ENCODE measurements at regions not wholly inside any gene's neighbourhood (a gene's known extent, or its start where the extent isn't known, plus 50 kb on each side); places are given as distances from the start of the nearest gene placed in this dataset.
"Not testable (repeated sequence)": the region's sequence is repeated elsewhere in the genome, so short reads cannot be mapped to it uniquely, and the experiment has no call there.

DNA sequence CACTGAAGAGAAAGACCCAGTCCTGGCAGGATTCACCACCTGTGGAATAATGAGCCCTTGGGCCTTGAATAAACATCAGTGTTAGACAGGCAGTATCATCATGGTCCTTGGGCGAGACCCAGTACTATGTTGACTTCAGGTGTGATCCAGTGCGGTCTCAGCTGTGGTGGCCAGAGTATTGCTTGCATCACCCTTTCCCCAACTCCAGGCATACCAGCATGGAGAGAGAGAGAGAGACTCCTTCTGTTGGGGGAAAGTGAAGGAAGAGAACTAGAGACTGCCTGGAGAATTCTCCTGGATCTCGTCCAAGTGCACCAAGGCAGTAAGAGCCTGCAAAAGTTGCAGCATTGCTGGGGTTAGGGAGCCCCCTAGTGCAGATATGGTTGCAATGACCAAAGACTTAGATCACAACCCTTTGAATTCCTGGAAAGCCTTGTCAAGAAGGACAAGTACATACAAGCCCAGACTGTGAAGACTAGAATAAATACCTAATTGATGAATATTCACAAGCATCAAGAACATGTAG lies 61.1 kb upstream of the VAMP7 start:
- DNase-seq = peak; percentile 9 to 24

DNA sequence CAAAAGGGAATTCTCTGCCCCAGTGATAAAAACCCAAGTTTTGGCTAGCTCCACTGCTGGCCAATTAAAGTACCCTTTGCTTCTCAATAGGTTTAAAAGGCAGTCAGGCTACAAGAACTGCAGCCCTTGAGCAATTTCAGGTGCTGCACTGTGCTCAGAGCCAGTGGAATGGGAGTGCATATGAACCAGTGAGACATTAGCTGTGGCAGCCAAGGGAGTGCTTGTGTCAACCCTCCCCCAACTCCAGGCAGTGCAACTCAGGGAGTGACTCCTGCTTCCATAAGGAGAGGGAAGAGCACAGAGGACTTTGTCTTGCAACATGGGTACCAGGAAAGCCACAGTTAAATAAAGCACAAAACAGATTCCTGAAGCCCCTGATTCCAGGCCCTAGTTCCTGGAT lies 61.6 kb upstream of the VAMP7 start:
- no peak for DNase-seq

DNA sequence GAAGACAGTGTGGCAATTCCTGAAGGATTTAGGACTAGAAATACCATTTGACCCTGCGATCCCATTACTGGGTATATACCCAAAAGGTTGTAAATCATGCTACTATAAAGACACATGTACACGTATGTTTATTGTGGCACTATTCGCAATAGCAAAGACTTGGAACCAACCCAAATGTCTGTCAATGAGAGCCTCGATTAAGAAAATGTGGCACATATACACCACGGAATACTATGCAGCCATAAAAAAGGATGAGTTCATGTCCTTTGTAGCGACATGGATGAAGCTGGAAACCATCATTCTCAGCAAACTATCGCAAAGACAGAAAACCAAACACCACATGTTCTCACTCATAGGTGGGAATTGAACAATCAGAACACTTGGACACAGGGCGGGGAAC lies 66.8 kb upstream of the VAMP7 start:
- not testable (repeated sequence) for DNase-seq

DNA sequence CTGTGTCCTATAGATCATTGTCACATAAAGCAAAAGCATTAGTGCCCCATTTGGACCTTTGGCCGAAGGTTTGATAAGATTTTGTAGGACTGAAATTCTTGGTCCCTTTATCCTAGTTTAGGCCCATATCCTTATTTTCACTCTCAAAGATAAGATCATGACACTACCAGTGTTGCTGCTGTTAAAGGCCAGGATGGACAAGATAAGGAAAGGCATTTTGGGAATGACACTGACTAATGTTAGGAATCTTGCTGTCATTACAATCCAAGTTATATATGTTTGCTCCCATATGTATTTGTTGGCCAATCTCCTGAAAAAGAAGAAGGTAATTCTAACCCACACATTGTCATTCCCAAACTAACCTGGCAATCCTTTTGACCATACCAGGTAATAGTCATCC lies 101.3 kb upstream of the VAMP7 start:
- DNase-seq = no peak

DNA sequence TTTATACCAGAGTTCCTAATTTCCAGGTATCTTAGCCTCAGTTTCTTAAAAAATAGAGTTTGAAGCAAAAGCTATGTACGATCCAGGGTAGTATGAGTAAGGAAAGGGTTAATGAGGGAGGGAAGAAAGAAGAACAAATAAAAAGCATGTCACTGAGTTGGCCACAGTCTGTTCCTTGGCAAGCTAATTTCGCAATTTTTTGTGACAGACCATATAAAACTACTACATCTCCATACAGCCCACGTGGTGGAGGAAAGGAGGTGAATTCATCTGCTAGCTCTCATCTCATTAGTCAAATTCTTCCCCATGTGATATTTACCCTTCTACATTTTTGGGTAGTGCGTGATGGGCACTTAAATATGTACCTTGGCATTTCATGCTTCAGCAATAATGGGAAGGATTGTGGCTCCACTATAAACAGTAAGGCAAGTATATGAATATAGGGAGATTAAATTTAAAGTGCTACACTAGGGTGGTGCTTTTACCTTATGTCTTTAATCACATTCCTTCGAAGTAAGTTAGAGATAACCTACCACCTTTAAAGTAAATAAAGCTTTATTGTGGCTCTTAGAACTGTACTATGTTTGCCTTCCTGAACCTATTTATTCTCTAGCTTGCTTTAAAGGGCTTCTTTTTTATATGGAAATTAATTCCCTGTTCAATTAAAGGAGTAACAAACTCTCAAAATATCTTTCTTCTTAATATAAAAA lies 102.1 kb upstream of the VAMP7 start:
- no peak for DNase-seq

DNA sequence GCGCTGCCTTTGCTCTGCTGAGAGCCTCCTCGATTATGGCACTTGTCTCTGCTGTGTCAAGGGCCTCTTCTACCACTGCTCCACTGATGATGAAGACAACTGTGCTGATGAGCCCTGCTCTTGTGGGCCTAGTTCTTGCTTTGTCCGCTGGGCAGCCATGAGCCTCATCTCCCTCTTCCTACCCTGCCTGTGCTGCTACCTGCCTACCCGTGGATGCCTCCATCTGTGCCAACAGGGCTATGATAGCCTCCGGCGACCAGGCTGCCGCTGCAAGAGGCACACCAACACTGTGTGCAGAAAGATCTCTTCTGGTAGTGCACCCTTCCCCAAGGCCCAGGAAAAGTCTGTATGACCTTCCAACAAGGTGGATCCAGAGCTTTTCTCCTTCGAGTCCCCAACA lies 106.8 kb upstream of the VAMP7 start:
- DNase-seq = no peak

DNA sequence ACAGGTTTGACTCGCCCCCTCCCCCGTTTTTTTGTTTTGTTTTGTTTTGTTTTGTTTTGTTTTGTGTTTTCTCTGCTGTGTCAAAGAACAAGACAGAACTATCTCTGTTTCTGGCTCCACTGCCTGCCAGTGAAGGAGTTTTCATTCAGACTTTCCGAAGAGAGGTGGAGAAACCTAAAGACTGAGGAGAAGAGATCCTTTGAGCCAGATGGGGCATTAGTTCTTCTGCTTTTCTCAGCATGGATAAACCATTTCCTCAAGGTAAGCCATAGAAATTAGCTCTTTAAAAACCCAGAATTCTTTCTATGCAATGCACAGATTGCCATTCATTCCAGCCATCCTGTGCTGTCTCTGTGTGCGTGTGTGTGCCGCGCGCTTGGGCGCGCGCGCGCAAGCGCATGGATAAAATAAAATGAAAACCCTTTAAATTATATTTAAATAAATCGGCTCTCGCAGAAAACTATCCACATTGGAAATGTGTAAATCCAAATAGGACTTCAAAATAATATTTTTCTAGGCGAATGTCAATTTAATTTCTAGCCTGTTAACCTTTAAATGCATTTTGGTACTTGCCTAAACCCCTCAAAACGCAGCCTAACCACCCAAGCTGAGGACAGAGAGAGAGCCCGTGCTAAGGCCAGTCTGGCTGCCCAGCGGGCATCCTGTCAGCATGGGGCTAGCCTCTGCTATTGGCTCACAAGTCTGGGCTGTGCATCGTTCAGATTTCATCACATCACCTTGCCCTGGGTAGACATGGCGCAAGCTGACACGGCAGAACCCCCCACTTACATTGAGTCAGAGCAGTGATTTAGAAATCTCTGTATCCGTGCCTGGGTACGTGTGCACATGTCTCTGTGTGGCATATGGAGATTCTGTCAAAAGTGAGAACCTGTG lies 113.0 kb upstream of the VAMP7 start:
- DNase-seq = no peak

DNA sequence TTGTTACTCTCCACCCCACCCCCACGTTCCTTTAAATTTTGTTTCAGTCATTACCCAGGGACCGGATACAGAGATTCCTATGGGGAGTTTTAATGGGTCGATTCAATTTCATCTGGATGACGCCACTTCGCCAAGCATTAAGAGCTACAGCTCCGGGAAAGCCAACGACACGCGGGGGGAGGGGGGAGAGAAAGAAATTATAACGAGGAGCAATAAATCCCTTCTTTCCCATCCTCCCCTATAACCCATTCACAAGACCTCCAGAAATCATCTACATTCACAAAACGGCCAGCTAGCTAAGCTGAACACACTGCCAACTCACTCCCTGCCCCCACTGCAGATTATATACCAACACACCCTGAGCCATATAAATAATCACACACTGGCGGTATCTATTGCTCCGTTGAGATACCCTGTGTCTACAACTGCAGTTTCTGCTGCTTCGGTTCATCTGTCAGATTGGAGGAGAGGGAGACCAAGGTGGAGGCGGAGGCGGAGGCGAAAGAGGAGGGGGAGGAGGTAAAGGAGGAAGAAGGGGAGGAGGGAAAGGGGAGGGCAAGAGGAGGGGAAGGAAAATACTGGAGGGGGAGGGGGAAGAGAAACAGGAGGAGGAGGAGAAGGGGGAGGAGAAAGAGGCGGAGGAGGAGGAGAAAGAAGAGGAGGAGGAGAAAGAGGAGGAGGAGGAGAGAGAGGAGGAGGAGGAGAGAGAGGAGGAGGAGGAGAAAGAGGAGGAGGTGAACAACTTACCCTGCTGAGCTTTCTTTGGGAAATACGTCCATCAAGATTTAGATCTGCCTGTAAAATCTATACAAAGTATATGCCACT lies 113.9 kb upstream of the VAMP7 start:
- peak; percentile 13 to 21 for DNase-seq

DNA sequence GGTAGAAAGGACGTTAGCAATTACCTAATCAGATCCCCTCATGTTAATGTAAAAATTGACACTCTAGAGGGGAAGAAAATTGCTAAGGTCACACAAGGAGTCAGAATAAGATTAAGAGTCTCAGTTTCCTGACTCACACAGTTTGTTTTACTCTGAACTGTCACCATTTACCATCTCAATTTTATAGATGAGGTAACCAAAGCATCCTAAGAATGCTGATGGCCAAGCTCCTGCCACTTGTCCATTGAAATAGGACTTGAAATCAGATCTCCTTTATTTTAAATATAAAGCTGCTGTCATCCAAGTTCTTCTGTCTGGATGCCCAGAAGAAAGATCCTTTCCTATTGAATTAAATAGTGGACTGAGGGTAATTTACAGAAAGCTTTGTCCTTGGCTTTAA lies 114.8 kb upstream of the VAMP7 start:
- no peak for DNase-seq

DNA sequence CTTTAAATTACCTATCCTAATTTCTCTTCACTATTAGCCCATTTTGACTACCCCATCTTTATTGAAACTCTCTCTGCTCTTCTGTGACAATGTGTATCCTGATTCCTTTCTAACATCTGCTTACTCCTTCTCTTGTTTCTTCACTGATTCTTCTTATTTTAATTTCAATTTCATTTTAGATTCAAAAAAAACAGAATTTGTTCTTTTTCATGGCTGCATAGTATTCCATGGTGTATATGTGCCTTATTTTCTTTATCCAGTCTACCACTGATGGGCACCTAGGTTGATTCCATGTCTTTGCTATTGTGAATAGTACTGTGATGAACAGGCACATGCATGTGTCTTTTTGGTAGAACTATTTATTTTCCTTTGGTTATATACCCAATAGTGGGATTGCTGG lies 120.0 kb upstream of the VAMP7 start:
- DNase-seq = no peak

DNA sequence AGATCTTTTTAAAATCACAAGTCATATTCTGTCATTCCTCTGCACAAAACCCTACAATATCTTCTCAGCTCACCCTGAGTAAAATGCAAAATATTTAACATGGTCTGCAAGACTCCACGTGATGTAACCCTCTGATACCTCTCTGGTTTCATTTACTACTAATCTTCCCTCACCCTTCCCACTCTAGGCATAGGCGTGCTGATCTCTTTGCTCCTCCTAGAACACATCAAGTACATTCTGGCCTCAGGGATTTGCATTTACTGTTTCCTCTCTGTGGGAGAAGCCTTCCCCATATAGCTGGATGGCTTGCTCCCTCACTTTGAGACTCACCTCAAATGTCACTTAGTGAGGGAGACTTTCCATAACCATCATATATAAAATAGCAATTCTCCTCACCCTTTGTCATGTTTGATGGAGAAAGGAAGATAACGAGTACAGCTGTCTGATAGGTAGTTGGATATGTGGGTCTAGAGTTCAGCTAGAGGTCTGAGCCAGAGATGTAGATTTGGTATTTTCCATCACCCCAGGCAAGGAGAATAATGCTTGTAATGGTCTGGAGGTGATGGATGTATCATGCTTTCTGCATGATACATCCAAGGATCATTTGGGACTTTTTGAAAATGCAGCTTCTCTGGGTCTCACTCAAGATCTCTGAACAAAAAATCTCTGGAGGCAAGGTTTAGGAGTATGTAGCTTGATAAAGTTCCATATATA lies 123.9 kb upstream of the VAMP7 start:
- DNase-seq = no peak

DNA sequence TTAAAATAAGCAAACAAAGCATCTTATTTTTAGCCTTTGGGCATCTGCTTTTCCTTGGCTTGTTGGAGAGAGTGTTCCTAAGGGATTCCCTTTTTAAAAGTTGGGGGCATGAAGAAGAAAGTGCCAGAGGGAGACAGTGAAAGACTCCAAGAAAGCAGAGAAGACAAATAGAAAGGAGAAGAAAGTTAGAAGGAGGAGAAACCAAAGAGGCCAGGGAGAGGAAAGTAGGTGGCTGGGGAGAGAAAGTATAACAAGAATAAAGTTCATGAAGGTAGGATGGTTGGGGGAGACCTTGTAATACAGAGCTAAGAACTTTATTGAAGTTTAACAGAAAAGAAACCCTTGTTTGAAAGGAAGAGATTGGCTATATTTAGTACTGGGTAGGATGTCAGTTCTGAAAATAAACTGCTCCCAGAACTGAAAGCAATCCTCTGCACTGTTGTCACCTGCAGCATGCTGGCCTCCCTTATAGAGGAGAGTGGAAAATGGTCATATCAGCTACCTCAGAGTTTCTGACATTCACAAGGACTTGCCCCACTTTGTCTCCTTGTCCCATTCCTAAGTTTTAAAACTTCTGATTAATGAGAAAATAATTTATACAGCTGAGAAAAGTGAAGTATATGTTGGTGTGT lies 125.3 kb upstream of the VAMP7 start:
- no peak for DNase-seq

DNA sequence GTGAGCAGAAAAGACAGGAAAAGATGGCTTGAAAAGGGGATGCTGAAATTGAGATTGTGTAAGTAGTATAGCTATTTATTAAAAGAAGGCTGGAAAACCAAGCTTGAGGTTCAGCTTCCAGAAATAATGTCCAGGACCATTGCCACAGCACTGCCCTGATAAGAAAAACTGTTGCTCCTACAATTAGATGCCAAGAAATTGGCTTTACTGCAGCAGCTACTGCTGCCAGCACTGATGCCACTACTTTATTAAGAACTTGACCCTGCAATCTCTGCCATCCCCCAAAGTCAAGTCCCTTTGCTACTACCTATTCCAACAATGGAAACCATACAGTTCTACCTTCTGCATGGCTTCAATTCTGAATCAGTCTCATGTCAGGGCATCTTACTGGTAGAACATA lies 130.0 kb upstream of the VAMP7 start:
- no peak for DNase-seq

DNA sequence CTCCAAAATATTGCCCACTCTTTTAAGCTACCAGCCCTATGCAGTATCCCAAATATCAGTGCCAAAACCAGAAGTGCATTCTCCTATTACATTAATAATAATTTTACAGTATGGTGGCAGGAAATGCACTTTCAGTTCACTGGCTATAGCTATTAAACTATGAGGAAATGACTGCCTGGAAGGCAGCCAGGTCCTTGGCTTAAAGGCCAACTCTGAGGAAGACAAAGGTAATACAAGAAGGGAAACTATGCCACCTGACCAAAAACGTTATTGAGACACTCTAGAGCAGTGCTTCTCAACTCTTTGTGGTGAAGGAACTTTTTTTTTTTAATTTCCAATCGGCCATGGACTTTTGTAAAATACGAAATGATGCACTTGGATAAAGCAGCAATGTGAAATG lies 133.6 kb upstream of the VAMP7 start:
- DNase-seq = no peak

DNA sequence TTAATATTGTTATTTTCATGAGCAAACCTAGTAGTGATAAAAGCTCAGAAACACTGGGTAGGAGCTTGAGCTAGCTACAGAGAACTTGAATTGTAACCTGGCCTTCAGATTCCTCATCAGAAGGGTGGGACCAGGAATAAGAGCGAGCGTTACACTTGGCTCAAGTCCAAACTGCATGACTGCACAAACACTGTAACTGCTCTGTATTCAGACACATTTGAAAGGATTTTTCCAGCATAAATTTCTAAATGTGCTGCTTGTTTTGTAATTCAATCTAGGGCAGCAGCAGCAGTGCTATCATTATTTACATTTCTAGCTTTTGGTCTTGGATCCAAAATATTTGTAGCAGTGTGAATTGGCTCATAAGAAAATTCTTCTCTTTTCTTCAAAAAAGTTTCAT lies 133.0 kb upstream of the TMLHE start:
- DNase-seq = no peak

DNA sequence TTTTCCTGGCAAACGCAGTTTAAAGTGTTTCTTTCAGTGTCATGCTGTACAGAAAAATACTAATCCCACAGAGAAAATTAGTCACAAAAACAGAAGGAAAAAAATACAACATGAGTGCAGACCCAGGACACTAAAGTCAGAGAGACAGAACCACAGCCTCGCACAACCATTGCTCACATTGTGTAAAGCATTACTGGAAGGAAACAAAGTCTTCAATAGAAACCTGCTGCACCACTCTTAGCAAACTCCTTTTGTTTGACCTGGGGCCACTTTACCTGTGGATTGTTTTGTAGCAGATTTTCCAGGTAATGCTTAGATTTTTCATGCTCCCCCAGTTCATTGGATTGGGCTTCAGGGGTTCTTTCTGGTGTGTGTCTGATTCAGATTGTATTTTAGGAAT lies 131.8 kb upstream of the TMLHE start:
- DNase-seq = no peak

DNA sequence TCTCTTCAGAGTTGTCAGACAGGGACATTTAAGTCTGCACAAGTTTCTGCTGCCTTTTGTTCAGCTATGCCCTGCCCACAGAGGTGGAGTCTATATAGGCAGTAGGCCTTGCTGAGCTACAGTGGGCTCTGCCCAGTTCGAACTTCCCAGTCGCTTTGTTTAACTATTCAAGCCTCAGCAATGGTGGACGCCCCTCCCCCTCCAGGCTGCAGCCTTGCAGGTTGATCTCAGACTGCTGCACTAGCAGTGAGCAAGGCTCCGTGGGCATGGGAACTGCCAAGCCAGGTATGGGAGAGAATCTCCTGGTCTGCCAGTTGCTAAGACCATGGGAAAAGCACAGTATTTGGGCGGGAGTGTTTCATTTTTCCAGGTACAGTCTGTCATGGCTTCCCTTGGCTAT lies 115.6 kb upstream of the TMLHE start:
- not testable (repeated sequence) for DNase-seq

DNA sequence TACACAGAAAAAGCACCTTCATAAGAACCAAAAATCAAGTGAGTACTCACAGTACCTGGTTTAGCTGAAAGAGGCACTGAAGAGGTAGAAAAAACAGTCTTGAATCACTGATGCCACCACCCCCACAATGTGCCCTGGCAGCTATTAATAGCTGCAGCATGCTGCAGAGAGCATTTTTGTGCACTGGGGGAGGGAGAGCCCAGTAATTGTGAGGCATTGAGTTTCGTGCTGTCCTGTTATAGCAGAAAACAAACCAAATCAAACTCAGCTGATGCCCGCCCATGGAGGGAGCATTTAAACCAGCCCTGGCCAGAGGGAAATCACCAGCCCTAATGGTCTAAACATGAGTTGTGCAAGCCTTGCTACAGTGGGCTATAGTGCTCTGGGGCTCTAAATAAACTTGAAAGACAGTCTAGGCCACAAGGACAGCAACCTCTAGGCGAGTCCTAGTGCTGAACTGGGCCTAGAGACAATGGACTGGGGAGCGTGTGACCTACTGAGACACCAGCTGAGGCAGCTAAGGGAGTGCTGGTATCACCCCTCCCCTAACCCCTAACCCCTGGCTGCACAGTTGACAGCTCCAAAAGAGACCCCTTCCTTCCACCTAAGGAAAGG lies 106.3 kb upstream of the TMLHE start:
- DNase-seq = no peak

DNA sequence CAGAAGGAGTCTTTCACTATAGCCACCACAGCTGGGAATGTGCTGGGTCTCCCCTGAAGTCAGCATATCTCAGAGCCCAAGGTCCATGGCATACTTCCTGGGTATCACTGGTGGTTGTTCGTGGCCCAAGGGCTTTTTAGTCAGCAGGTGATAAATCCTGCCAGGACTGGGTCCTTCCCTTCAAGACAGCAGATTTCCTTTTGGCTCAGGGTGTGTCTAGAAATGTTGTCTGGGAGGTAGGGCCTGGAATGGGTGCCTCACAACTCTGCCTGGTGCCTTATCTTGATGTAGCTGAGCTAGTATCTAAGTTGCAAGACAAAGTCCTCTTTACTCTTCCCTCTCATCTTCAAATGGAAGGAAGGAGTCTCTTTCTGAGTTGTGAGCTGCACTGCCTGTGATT lies 102.4 kb upstream of the TMLHE start:
- DNase-seq = no peak

DNA sequence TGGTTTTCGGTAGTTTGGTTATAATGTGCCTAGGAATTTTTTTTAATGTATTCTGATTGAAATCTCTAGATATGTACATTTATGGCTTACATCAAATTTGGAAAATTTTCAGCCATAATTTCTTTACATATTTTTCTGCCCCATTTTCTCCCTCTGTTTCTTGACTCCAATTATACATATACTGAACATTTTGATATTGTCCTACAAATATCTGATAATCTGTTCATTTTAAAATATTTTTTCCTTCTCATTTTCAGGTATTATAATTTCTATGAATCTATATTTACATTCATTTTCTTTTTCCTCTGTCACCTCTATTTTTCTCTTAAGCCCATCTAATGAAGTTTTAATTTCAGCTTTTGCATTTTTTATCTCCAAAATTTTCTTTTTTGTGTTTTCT lies 82.7 kb upstream of the TMLHE start:
- no peak for DNase-seq

DNA sequence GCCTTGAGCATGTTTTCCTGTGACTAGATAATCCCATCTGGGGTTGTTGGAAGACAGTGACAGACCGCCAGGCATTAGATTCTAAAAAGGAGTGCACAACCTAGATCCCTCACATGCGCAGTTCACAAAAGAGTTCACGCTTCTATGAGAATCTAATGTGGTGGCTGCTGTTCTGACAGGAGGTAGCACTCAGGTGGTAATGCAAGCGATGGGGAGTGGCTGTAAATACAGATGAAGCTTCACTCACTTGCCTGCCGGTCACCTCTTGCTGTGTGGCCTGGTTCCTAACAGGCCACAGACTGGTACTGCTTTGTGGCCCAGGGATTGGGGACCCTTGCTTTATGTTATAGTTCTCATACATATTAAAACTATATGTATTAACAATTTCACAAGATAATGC lies 81.9 kb upstream of the TMLHE start:
- DNase-seq = no peak

DNA sequence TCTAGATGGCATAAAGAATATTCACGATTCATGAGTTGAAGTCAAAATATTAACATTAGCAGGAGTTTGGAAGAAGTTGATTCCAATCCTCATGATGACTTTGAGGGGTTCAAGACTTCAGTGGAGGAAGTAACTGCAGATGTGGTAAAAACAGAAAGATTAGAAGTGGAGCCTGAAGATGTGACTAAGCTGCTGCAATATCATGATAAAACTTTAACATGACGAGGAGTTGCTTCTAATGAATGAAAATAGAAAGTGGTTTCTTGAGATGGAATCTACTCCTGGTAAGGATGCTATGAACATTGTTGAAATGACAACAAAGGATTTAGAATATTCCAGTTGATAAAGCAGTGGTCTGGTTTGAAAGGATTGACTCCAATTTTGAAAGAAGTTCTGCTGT lies 70.1 kb upstream of the TMLHE start:
- no peak for DNase-seq
